Ovary (tissue), 3 donors: ENCODE measurements at regions not wholly inside any gene's neighbourhood (a gene's known extent, or its start where the extent isn't known, plus 50 kb on each side); places are given as distances from the start of the nearest gene placed in this dataset.

Experiments
- CTCF ChIP-seq, 3 donors: fragments of 450-650 bp in 2 of 3; fragments of 200-600 bp in 1 of 3; IDR thresholded peaks; one replicate each; pipeline versions ENCODE4 v1.5.1 to v1.8.0; 2016 to 2022; ENCODE audit warnings: antibody characterized with exemption in 3 of 3, mild to moderate bottlenecking in 1 of 3
- EP300 ChIP-seq: sonication (generic); formaldehyde crosslinking; IDR thresholded peaks from one replicate; pipeline ENCODE4 v1.6.1; 2017; ENCODE audit warnings: antibody characterized with exemption
- POLR2A ChIP-seq: fragments of 450-650 bp; IDR thresholded peaks from one replicate; pipeline ENCODE4 v1.6.1; 2017; ENCODE audit warnings: antibody characterized with exemption, mild to moderate bottlenecking, moderate library complexity
- donor health status: DM: no; HTN: no; CAD: no.

- TF ChIP-seq CTCF (IDR thresholded peaks at IDR 0.05): no peak
- TF ChIP-seq EP300: no peak
- no peak for TF ChIP-seq POLR2A
Observed at GRCh38 chr13:44035400-44035799, 155.7 kb downstream of the LACC1 start.
